T-helper 2 cell treated with Interferon-gamma antibody and Interleukin-4, amounts not matched to agents 5 μg/mL and 100 μg/mL, for 36 hours (primary cell): ENCODE measurements at regions not wholly inside any gene's neighbourhood (a gene's known extent, or its start where the extent isn't known, plus 50 kb on each side); places are given as distances from the start of the nearest gene placed in this dataset.

Source experiments
- DNase-seq: peaks from one replicate; pipeline ENCODE4 v3.0.0; 2021; ENCODE audit warnings: low spot score
- H3K27ac Mint-ChIP-seq: one replicate; pipeline ENCODE4 v1.8.0; 2021; ENCODE audit warnings: mild to moderate bottlenecking, mixed read lengths
- H3K27me3 Mint-ChIP-seq: one replicate; pipeline ENCODE4 v1.8.0; 2021; ENCODE audit warnings: low read depth, mixed read lengths
- H3K36me3 Mint-ChIP-seq: one replicate; pipeline ENCODE4 v1.8.0; 2021; ENCODE audit warnings: low read depth, mixed read lengths
- H3K4me1 Mint-ChIP-seq: one replicate; pipeline ENCODE4 v1.8.0; 2021; ENCODE audit warnings: low read depth, mixed read lengths
- H3K4me3 Mint-ChIP-seq: one replicate; pipeline ENCODE4 v1.8.0; 2022; ENCODE audit warnings: mild to moderate bottlenecking, moderate library complexity, mixed read lengths
- H3K9me3 Mint-ChIP-seq: one replicate; pipeline ENCODE4 v1.8.0; 2021; ENCODE audit warnings: mixed read lengths

- no peaks in the 10 kb centered on the region for H3K36me3 Mint-ChIP-seq
- no peaks in the 10 kb centered on the region for H3K27me3 Mint-ChIP-seq
Observed at GRCh38 chr14:85960756-85961155, 430.8 kb downstream of the FLRT2 start.

GRCh38 chr14:85959063-85959462 is 429.1 kb downstream of the FLRT2 start:
- Mint-ChIP-seq H3K4me1 (no peaks in the 10 kb centered on the region), H3K9me3 (no peaks in the 10 kb centered on the region), H3K4me3 (no peak overlapping the region), H3K27me3 (no peaks in the 10 kb centered on the region), H3K27ac (no peak overlapping the region), H3K36me3 (no peaks in the 10 kb centered on the region)
- no peak for DNase-seq

More at GRCh38 chr14:85960756-85961155, 430.8 kb downstream of the FLRT2 start:
- no peak for DNase-seq
- H3K4me1 Mint-ChIP-seq, result no peaks in the 10 kb centered on the region
- no peak overlapping the region for H3K27ac Mint-ChIP-seq
- H3K4me3 Mint-ChIP-seq, result no peak overlapping the region
- H3K9me3 Mint-ChIP-seq, result no peaks in the 10 kb centered on the region

- Mint-ChIP-seq H3K4me3 (no peak overlapping the region), H3K27ac (no peak overlapping the region), H3K27me3 (no peaks in the 10 kb centered on the region), H3K9me3 (no peaks in the 10 kb centered on the region), H3K4me1 (no peaks in the 10 kb centered on the region), H3K36me3 (no peaks in the 10 kb centered on the region)
- DNase-seq, result no peak
Observed at GRCh38 chr14:85958069-85958468, 428.1 kb downstream of the FLRT2 start.

- no peaks in the 10 kb centered on the region for H3K4me1 Mint-ChIP-seq
- no peaks in the 10 kb centered on the region for H3K9me3 Mint-ChIP-seq
- DNase-seq, result no peak
Observed at GRCh38 chr14:85953265-85953664, 423.3 kb downstream of the FLRT2 start.

GRCh38 chr14:85948153-85948552 is 418.2 kb downstream of the FLRT2 start:
- no peak overlapping the region for H3K4me3 Mint-ChIP-seq
- peaks cover 2% of the 10 kb centered on the region for H3K36me3 Mint-ChIP-seq
- peaks cover 4% of the 10 kb centered on the region for H3K9me3 Mint-ChIP-seq
- H3K27ac Mint-ChIP-seq, result no peak overlapping the region
- no peaks in the 10 kb centered on the region for H3K4me1 Mint-ChIP-seq
- H3K27me3 Mint-ChIP-seq, result no peaks in the 10 kb centered on the region
- DNase-seq, result no peak

More at GRCh38 chr14:85953265-85953664, 423.3 kb downstream of the FLRT2 start:
- H3K27me3 Mint-ChIP-seq, result no peaks in the 10 kb centered on the region
- no peaks in the 10 kb centered on the region for H3K36me3 Mint-ChIP-seq
- no peak overlapping the region for H3K4me3 Mint-ChIP-seq
- H3K27ac Mint-ChIP-seq, result no peak overlapping the region

GRCh38 chr14:85947461-85948139 is 417.7 kb downstream of the FLRT2 start:
- no peaks in the 10 kb centered on the region for H3K27me3 Mint-ChIP-seq
- no peaks in the 10 kb centered on the region for H3K4me1 Mint-ChIP-seq
- no peak overlapping the region for H3K4me3 Mint-ChIP-seq
- H3K9me3 Mint-ChIP-seq, result peaks cover 4% of the 10 kb centered on the region
- no peak overlapping the region for H3K27ac Mint-ChIP-seq
- DNase-seq, result no peak
- peaks cover 2% of the 10 kb centered on the region for H3K36me3 Mint-ChIP-seq

GRCh38 chr14:85943192-85943591 is 413.2 kb downstream of the FLRT2 start:
- no peaks in the 10 kb centered on the region for H3K27me3 Mint-ChIP-seq
- H3K4me1 Mint-ChIP-seq, result peaks cover 8% of the 10 kb centered on the region
- no peak overlapping the region for H3K27ac Mint-ChIP-seq
- H3K36me3 Mint-ChIP-seq, result peaks cover 12% of the 10 kb centered on the region
- peaks cover 14% of the 10 kb centered on the region for H3K9me3 Mint-ChIP-seq
- no peak for DNase-seq
- H3K4me3 Mint-ChIP-seq, result no peak overlapping the region

- peaks cover 16% of the 10 kb centered on the region for H3K9me3 Mint-ChIP-seq
- no peaks in the 10 kb centered on the region for H3K27me3 Mint-ChIP-seq
- peaks cover 12% of the 10 kb centered on the region for H3K36me3 Mint-ChIP-seq
- H3K27ac Mint-ChIP-seq, result peak overlapping the region; percentile 89
- DNase-seq, result no peak
- peak overlapping the region; percentile 92 for H3K4me3 Mint-ChIP-seq
- peaks cover 24% of the 10 kb centered on the region for H3K4me1 Mint-ChIP-seq
Observed at GRCh38 chr14:85934886-85935254, 404.9 kb downstream of the FLRT2 start.

- peaks cover 12% of the 10 kb centered on the region for H3K36me3 Mint-ChIP-seq
- peak overlapping the region; percentile 89 for H3K27ac Mint-ChIP-seq
- H3K4me1 Mint-ChIP-seq, result peaks cover 24% of the 10 kb centered on the region
- DNase-seq, result peak; percentile 59
- peak overlapping the region; percentile 92 for H3K4me3 Mint-ChIP-seq
- H3K9me3 Mint-ChIP-seq, result peaks cover 16% of the 10 kb centered on the region
- no peaks in the 10 kb centered on the region for H3K27me3 Mint-ChIP-seq
Observed at GRCh38 chr14:85934123-85934885, 404.4 kb downstream of the FLRT2 start.

- DNase-seq, result no peak
- no peaks in the 10 kb centered on the region for H3K9me3 Mint-ChIP-seq
Observed at GRCh38 chr14:85921241-85921640, 391.3 kb downstream of the FLRT2 start.

GRCh38 chr14:85917716-85918115 is 387.8 kb downstream of the FLRT2 start:
- DNase-seq, result no peak
- H3K4me1 Mint-ChIP-seq, result no peaks in the 10 kb centered on the region
- H3K36me3 Mint-ChIP-seq, result no peaks in the 10 kb centered on the region
- H3K27me3 Mint-ChIP-seq, result no peaks in the 10 kb centered on the region
- no peak overlapping the region for H3K27ac Mint-ChIP-seq
- peaks cover 9% of the 10 kb centered on the region for H3K9me3 Mint-ChIP-seq
- no peak overlapping the region for H3K4me3 Mint-ChIP-seq

More at GRCh38 chr14:85921241-85921640, 391.3 kb downstream of the FLRT2 start:
- no peaks in the 10 kb centered on the region for H3K36me3 Mint-ChIP-seq
- no peak overlapping the region for H3K27ac Mint-ChIP-seq
- H3K4me3 Mint-ChIP-seq, result no peak overlapping the region
- no peaks in the 10 kb centered on the region for H3K4me1 Mint-ChIP-seq
- H3K27me3 Mint-ChIP-seq, result no peaks in the 10 kb centered on the region

- H3K27ac Mint-ChIP-seq, result no peak overlapping the region
- H3K9me3 Mint-ChIP-seq, result peaks cover 9% of the 10 kb centered on the region
- H3K4me1 Mint-ChIP-seq, result no peaks in the 10 kb centered on the region
Observed at GRCh38 chr14:85915711-85916110, 385.8 kb downstream of the FLRT2 start.

GRCh38 chr14:85912141-85912540 is 382.2 kb downstream of the FLRT2 start:
- H3K4me3 Mint-ChIP-seq, result no peak overlapping the region
- H3K27ac Mint-ChIP-seq, result no peak overlapping the region
- H3K4me1 Mint-ChIP-seq, result no peaks in the 10 kb centered on the region
- H3K27me3 Mint-ChIP-seq, result no peaks in the 10 kb centered on the region
- H3K9me3 Mint-ChIP-seq, result peaks cover 9% of the 10 kb centered on the region
- no peak for DNase-seq
- H3K36me3 Mint-ChIP-seq, result no peaks in the 10 kb centered on the region

More at GRCh38 chr14:85915711-85916110, 385.8 kb downstream of the FLRT2 start:
- H3K27me3 Mint-ChIP-seq, result no peaks in the 10 kb centered on the region
- no peaks in the 10 kb centered on the region for H3K36me3 Mint-ChIP-seq
- DNase-seq, result no peak
- no peak overlapping the region for H3K4me3 Mint-ChIP-seq

GRCh38 chr14:85911044-85911443 is 381.1 kb downstream of the FLRT2 start:
- Mint-ChIP-seq H3K4me3 (no peak overlapping the region), H3K27ac (no peak overlapping the region), H3K4me1 (no peaks in the 10 kb centered on the region), H3K9me3 (peaks cover 9% of the 10 kb centered on the region), H3K27me3 (no peaks in the 10 kb centered on the region), H3K36me3 (no peaks in the 10 kb centered on the region)
- no peak for DNase-seq
